ENCODE measurements at regions not wholly inside any gene's neighbourhood (a gene's known extent, or its start where the extent isn't known, plus 50 kb on each side); places are given as distances from the start of the nearest gene placed in this dataset.
A peak's percentile ranks its signal among the peaks of the same experiment; 100 is the strongest.

GRCh38 chr21:25512095-25513081, 94.9 kb downstream of the MRPL39 start:
- intact Hi-C loops (cut with DNase I), result no loop called here
- ATAC-seq (peak in 2 of 4 donors; percentile 29 to 30), FAIRE-seq (no peak), DNase-seq (peak in 1 of 6 donors; percentile 38)
- WGBS, 2 donors, result 70 to 77% methylated on average over 7 of the region's 7 CpGs
- Histone ChIP-seq H3K27me3 (no peaks in the 10 kb centered on the region), H3K36me3 (no peaks in the 10 kb centered on the region), H3K4me1 (no peaks in the 10 kb centered on the region), H3K4me3 (no peak overlapping the region), H3K27ac (no peak overlapping the region), H3K9me3 (no peaks in the 10 kb centered on the region)
- TF ChIP-seq CTCF (IDR thresholded peaks at IDR 0.05), result no peak

DNA sequence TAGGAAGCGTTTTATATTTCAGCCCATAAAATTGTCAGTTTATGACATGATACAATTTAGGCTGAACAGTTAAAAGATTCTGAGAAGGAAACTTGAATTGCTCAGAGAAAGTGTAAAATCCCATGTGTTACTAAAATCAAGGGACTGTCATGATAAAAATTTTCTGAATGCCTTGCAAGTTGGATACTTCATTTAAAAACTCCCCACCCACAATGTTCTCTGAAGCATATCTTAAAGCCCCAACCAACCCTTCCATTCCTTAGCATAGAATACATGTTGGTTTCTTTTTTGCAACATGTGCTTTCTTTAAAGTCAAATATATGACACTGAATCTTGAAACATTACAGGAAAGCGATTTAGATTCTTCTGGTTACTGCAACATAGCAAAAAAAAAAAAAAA, 97.4 kb downstream of the MRPL39 start:
- Histone ChIP-seq H3K9me3 (no peaks in the 10 kb centered on the region), H3K27ac (no peak overlapping the region), H3K27me3 (no peaks in the 10 kb centered on the region), H3K4me3 (no peak overlapping the region), H3K36me3 (no peaks in the 10 kb centered on the region), H3K4me1 (no peaks in the 10 kb centered on the region)
- intact Hi-C loops (cut with DNase I), result no loop called here
- FAIRE-seq, result no peak
- no peak for ATAC-seq
- no peak for TF ChIP-seq CTCF (IDR thresholded peaks at IDR 0.05)
- WGBS, 2 donors, result 41 to 48% methylated on average over 2 of the region's 2 CpGs
- DNase-seq, result no peak

DNA sequence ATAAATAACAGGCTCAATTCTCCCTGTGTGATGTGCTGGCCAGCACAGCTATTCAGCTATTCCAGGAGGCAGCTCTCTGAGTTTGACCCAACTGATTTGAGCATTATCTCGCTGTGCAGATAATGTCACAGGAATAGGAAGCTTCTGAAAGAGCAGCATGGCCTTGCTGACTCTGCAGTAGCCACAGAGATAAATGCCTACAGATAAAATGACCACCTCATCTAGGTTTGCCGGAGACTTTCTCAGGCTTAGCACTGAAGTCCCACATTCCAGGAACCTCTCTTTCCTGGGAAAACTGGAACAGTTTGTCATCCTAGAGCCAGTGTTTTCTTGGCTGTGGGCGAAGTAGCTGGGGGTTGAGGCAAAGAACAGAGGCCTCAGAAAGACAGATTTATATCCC, 98.9 kb downstream of the MRPL39 start:
- WGBS, 2 donors, result 59 to 61% methylated on average over 3 of the region's 3 CpGs
- no peak for ATAC-seq
- no peak for TF ChIP-seq CTCF (IDR thresholded peaks at IDR 0.05)

GRCh38 chr21:25507522-25507921, 99.8 kb downstream of the MRPL39 start:
- no peak for TF ChIP-seq CTCF (IDR thresholded peaks at IDR 0.05)
- ATAC-seq (no peak), DNase-seq (no peak), FAIRE-seq (no peak)
- Histone ChIP-seq H3K4me1 (no peaks in the 10 kb centered on the region), H3K36me3 (no peaks in the 10 kb centered on the region), H3K9me3 (no peaks in the 10 kb centered on the region), H3K27ac (no peak overlapping the region), H3K4me3 (no peak overlapping the region), H3K27me3 (no peaks in the 10 kb centered on the region)
- intact Hi-C loops (cut with DNase I), result no loop called here

More for the DNA sequence above, 98.9 kb downstream of the MRPL39 start:
- H3K4me3 ChIP-seq, result no peak overlapping the region
- intact Hi-C loops (cut with DNase I), result no loop called here
- H3K9me3 ChIP-seq, result no peaks in the 10 kb centered on the region
- H3K27me3 ChIP-seq, result no peaks in the 10 kb centered on the region
- FAIRE-seq, result no peak
- H3K36me3 ChIP-seq, result no peaks in the 10 kb centered on the region
- no peak for DNase-seq
- H3K4me1 ChIP-seq, result no peaks in the 10 kb centered on the region
- no peak overlapping the region for H3K27ac ChIP-seq

GRCh38 chr21:25506887-25507286, 100.4 kb downstream of the MRPL39 start:
- intact Hi-C loops (cut with DNase I), result no loop called here
- Histone ChIP-seq H3K27ac (no peak overlapping the region), H3K27me3 (no peaks in the 10 kb centered on the region), H3K36me3 (no peaks in the 10 kb centered on the region), H3K4me3 (no peak overlapping the region), H3K9me3 (no peaks in the 10 kb centered on the region), H3K4me1 (no peaks in the 10 kb centered on the region)
- 63 to 68% methylated on average over 6 of the region's 6 CpGs for WGBS, 2 donors
- no peak for ATAC-seq
- DNase-seq, result no peak
- FAIRE-seq, result no peak
- TF ChIP-seq CTCF (IDR thresholded peaks at IDR 0.05), result no peak

Measured in pancreas (tissue), 10 donors.